Gastroesophageal sphincter (tissue), 4 donors: ENCODE measurements at regions not wholly inside any gene's neighbourhood (a gene's known extent, or its start where the extent isn't known, plus 50 kb on each side); places are given as distances from the start of the nearest gene placed in this dataset.

Source experiments
- ATAC-seq: fragments of 150-250 bp; one replicate; pipeline ENCODE4 v1.9.1; 2016; ENCODE audit warnings: mild to moderate bottlenecking, moderate library complexity
- H3K27ac ChIP-seq, 4 donors: fragments of 200-600 bp; sonication (generic) in 3 of 4; 1 replicate in 3 of 4; 2 replicates in 1 of 4; pipeline ENCODE4 v1.5.1; 2016 to 2019
- H3K27me3 ChIP-seq: fragments of 200-600 bp; sonication (generic); one replicate; pipeline ENCODE4 v1.5.1; 2019
- H3K36me3 ChIP-seq, 2 donors: fragments of 200-600 bp; sonication (generic); one replicate each; pipeline ENCODE4 v1.5.1; 2019; ENCODE audit warnings: control low read depth in 1 of 2
- H3K4me1 ChIP-seq, 3 donors: fragments of 200-600 bp; sonication (generic); 1 replicate in 2 of 3; 2 replicates in 1 of 3; pipeline ENCODE4 v1.5.1; 2016 to 2019; ENCODE audit warnings: control low read depth in 2 of 3
- H3K4me3 ChIP-seq, 2 donors: fragments of 200-600 bp; sonication (generic); one replicate each; pipeline ENCODE4 v1.5.1; 2019; ENCODE audit warnings: mild to moderate bottlenecking in 1 of 2, moderate library complexity in 1 of 2
- H3K9me3 ChIP-seq, 3 donors: fragments of 200-600 bp; sonication (generic); one replicate each; pipeline ENCODE4 v1.5.1; 2017 to 2019; ENCODE audit warnings: control low read depth in 2 of 3
- CTCF ChIP-seq, 4 experiments: fragments of 200-600 bp in 2 of 4; fragments of 450-650 bp in 2 of 4; sonication (generic) in 1 of 4; IDR thresholded peaks; one replicate each; pipeline ENCODE4 v1.5.1; 2017 to 2019; ENCODE audit warnings: antibody characterized with exemption in 4 of 4, mild to moderate bottlenecking in 2 of 4, moderate library complexity in 2 of 4
- EP300 ChIP-seq: sonication (generic); formaldehyde crosslinking; IDR thresholded peaks from one replicate; pipeline ENCODE4 v1.6.1; 2017; ENCODE audit warnings: antibody characterized with exemption, mild to moderate bottlenecking
- POLR2A ChIP-seq, 2 donors: fragments of 450-650 bp; IDR thresholded peaks; one replicate each; pipeline ENCODE4 v1.6.1; 2017; ENCODE audit warnings: antibody characterized with exemption in 2 of 2, mild to moderate bottlenecking in 2 of 2, moderate library complexity in 1 of 2
- POLR2AphosphoS5 ChIP-seq: sonication (generic); formaldehyde crosslinking; IDR thresholded peaks from one replicate; pipeline ENCODE4 v1.6.1; 2017; ENCODE audit warnings: antibody characterized with exemption
- WGBS, 2 donors: methylation state at CpG; one replicate each; pipeline ENCODE4 v1.1.5; 2018; ENCODE audit warnings: low coverage in 1 of 2; 5-methylcytosine and 5-hydroxymethylcytosine counted together

- Histone ChIP-seq H3K9me3 (no peaks in the 10 kb centered on the region), H3K4me1 (peaks cover 0 to 25% (median 6%) of the 10 kb centered on the region in 3 donors), H3K36me3 (no peaks in the 10 kb centered on the region), H3K27me3 (no peaks in the 10 kb centered on the region), H3K4me3 (no peak overlapping the region), H3K27ac (peak overlapping the region in 1 of 4 donors; percentile 19)
- WGBS, 2 donors: 90 to 100% methylated on average over 2 of the region's 3 CpGs
- TF ChIP-seq EP300: no peak
- TF ChIP-seq POLR2A (IDR thresholded peaks at IDR 0.05): no peak
- no peak for TF ChIP-seq POLR2AphosphoS5
- TF ChIP-seq CTCF (IDR thresholded peaks at IDR 0.05): no peak
- no peak for ATAC-seq
Observed at GRCh38 chr3:193980905-193981304, 155.0 kb upstream of the HES1 start.

GRCh38 chr3:193981504-193981903 is 154.4 kb upstream of the HES1 start:
- ATAC-seq: no peak
- peak overlapping the region in 1 of 4 donors; percentile 19 for H3K27ac ChIP-seq
- WGBS, 2 donors: 40 to 74% methylated on average over 1 to 4 of the region's 4 CpGs
- TF ChIP-seq POLR2A (IDR thresholded peaks at IDR 0.05) (no peak), CTCF (IDR thresholded peaks at IDR 0.05) (no peak), EP300 (no peak), POLR2AphosphoS5 (no peak)
- H3K4me3 ChIP-seq: no peak overlapping the region
- no peaks in the 10 kb centered on the region for H3K27me3 ChIP-seq
- H3K9me3 ChIP-seq: no peaks in the 10 kb centered on the region
- no peaks in the 10 kb centered on the region for H3K36me3 ChIP-seq
- peaks cover 0 to 25% (median 6%) of the 10 kb centered on the region in 3 donors for H3K4me1 ChIP-seq

- Histone ChIP-seq H3K4me3 (no peak overlapping the region), H3K27ac (peak overlapping the region in 1 of 4 donors; percentile 19), H3K4me1 (peaks cover 0 to 25% (median 6%) of the 10 kb centered on the region in 3 donors), H3K36me3 (no peaks in the 10 kb centered on the region), H3K9me3 (no peaks in the 10 kb centered on the region), H3K27me3 (no peaks in the 10 kb centered on the region)
- 11 to 36% methylated on average over 5 to 7 of the region's 11 CpGs for WGBS, 2 donors
- peak; percentile 72 for ATAC-seq
- TF ChIP-seq EP300 (no peak), POLR2A (IDR thresholded peaks at IDR 0.05) (no peak), POLR2AphosphoS5 (peak; percentile 32), CTCF (IDR thresholded peaks at IDR 0.05) (no peak)
Observed at GRCh38 chr3:193982258-193982659, 153.7 kb upstream of the HES1 start.

- no peaks in the 10 kb centered on the region for H3K36me3 ChIP-seq
- TF ChIP-seq EP300 (no peak), POLR2A (IDR thresholded peaks at IDR 0.05) (no peak), POLR2AphosphoS5 (peak; percentile 17), CTCF (IDR thresholded peaks at IDR 0.05) (no peak)
- no peak for ATAC-seq
- H3K4me3 ChIP-seq: no peak overlapping the region
- WGBS, 2 donors: 76% methylated on average over 7 of the region's 7 CpGs
- H3K4me1 ChIP-seq: peaks cover 0 to 25% (median 6%) of the 10 kb centered on the region in 3 donors
- no peaks in the 10 kb centered on the region for H3K27me3 ChIP-seq
- no peaks in the 10 kb centered on the region for H3K9me3 ChIP-seq
- peak overlapping the region in 2 of 4 donors; percentile 12 to 33 for H3K27ac ChIP-seq
Observed at GRCh38 chr3:193983846-193984818, 151.8 kb upstream of the HES1 start.

GRCh38 chr3:193984876-193985275 is 151.1 kb upstream of the HES1 start:
- no peaks in the 10 kb centered on the region for H3K36me3 ChIP-seq
- H3K27me3 ChIP-seq: no peaks in the 10 kb centered on the region
- 67 to 85% methylated on average over 3 to 6 of the region's 6 CpGs for WGBS, 2 donors
- no peaks in the 10 kb centered on the region for H3K9me3 ChIP-seq
- TF ChIP-seq CTCF (IDR thresholded peaks at IDR 0.05): no peak
- no peak for TF ChIP-seq POLR2AphosphoS5
- TF ChIP-seq EP300: no peak
- no peak for TF ChIP-seq POLR2A (IDR thresholded peaks at IDR 0.05)
- H3K4me1 ChIP-seq: peaks cover 0 to 25% (median 6%) of the 10 kb centered on the region in 3 donors
- no peak overlapping the region for H3K4me3 ChIP-seq
- ATAC-seq: no peak
- H3K27ac ChIP-seq: no peak overlapping the region
